Tibial artery (tissue), 4 donors: ENCODE measurements at regions not wholly inside any gene's neighbourhood (a gene's known extent, or its start where the extent isn't known, plus 50 kb on each side); places are given as distances from the start of the nearest gene placed in this dataset.

ENCODE experiments used
- DNase-seq, 2 donors: peaks; one replicate each; pipeline ENCODE4 v3.0.0-alpha.2; 2019
- H3K27ac ChIP-seq, 2 donors: fragments of 200-600 bp; sonication (generic) in 1 of 2; 1 replicate in 1 of 2; 2 replicates in 1 of 2; pipeline ENCODE4 v1.5.1; 2018 to 2019; ENCODE audit warnings: mild to moderate bottlenecking in 1 of 2
- H3K27me3 ChIP-seq, 2 donors: fragments of 200-600 bp; sonication (generic) in 1 of 2; one replicate each; pipeline versions ENCODE4 v1.5.1 to v1.6.0; 2016 to 2019
- H3K36me3 ChIP-seq, 3 donors: fragments of 200-600 bp; sonication (generic) in 2 of 3; one replicate each; pipeline ENCODE4 v1.5.1; 2016 to 2019; ENCODE audit warnings: mild to moderate bottlenecking in 2 of 3
- H3K4me1 ChIP-seq, 4 donors: fragments of 200-600 bp; sonication (generic) in 2 of 4; 1 replicate in 3 of 4; 2 replicates in 1 of 4; pipeline ENCODE4 v1.5.1; 2016 to 2019
- H3K4me3 ChIP-seq, 2 donors: fragments of 200-600 bp; sonication (generic) in 1 of 2; 1 replicate in 1 of 2; 2 replicates in 1 of 2; pipeline ENCODE4 v1.5.1; 2018 to 2019; ENCODE audit warnings: mild to moderate bottlenecking in 2 of 2
- H3K9me3 ChIP-seq, 3 donors: fragments of 200-600 bp; sonication (generic) in 1 of 3; one replicate each; pipeline ENCODE4 v1.5.1; 2016 to 2019
- CTCF ChIP-seq, 2 experiments: fragments of 200-600 bp in 1 of 2; fragments of 450-650 bp in 1 of 2; IDR thresholded peaks; one replicate each; pipeline ENCODE4 v1.5.1; 2017 to 2019; ENCODE audit warnings: antibody characterized with exemption in 2 of 2, mild to moderate bottlenecking in 1 of 2, moderate library complexity in 1 of 2
- intact Hi-C: fragments of 100-400 bp; cut with DNase I; formaldehyde crosslinking; loops from one replicate; pipeline ENCODE4 v1.15.0; 2023; ENCODE audit warnings: low total_unique reads

- intact Hi-C loops = no loop called here
- H3K27ac ChIP-seq = no peak overlapping the region
- H3K27me3 ChIP-seq = no peaks in the 10 kb centered on the region
- H3K36me3 ChIP-seq = no peaks in the 10 kb centered on the region
- H3K9me3 ChIP-seq = no peaks in the 10 kb centered on the region
- H3K4me1 ChIP-seq = no peaks in the 10 kb centered on the region
- no peak overlapping the region for H3K4me3 ChIP-seq
- no peak for TF ChIP-seq CTCF (IDR thresholded peaks at IDR 0.05)
- no peak for DNase-seq
Observed at GRCh38 chr7:153445641-153446040, 606.6 kb upstream of the DPP6 start.

- Histone ChIP-seq H3K9me3 (no peaks in the 10 kb centered on the region), H3K36me3 (no peaks in the 10 kb centered on the region), H3K4me1 (no peaks in the 10 kb centered on the region), H3K27ac (no peak overlapping the region), H3K4me3 (no peak overlapping the region), H3K27me3 (no peaks in the 10 kb centered on the region)
- intact Hi-C loops = no loop called here
- no peak for DNase-seq
- TF ChIP-seq CTCF (IDR thresholded peaks at IDR 0.05) = no peak
Observed at GRCh38 chr7:153446490-153446889, 605.7 kb upstream of the DPP6 start.

- intact Hi-C loops = no loop called here
- H3K4me1 ChIP-seq = no peaks in the 10 kb centered on the region
- H3K4me3 ChIP-seq = no peak overlapping the region
- no peak for DNase-seq
- H3K27me3 ChIP-seq = no peaks in the 10 kb centered on the region
- H3K27ac ChIP-seq = no peak overlapping the region
- no peaks in the 10 kb centered on the region for H3K36me3 ChIP-seq
- no peaks in the 10 kb centered on the region for H3K9me3 ChIP-seq
- TF ChIP-seq CTCF (IDR thresholded peaks at IDR 0.05) = no peak
Observed at GRCh38 chr7:153447011-153447410, 605.2 kb upstream of the DPP6 start.

GRCh38 chr7:153452661-153453060 is 599.5 kb upstream of the DPP6 start:
- intact Hi-C loops = no loop called here
- no peak for DNase-seq

GRCh38 chr7:153454306-153454705 is 597.9 kb upstream of the DPP6 start:
- Histone ChIP-seq H3K27me3 (no peaks in the 10 kb centered on the region), H3K9me3 (no peaks in the 10 kb centered on the region), H3K4me3 (no peak overlapping the region), H3K4me1 (no peaks in the 10 kb centered on the region), H3K27ac (no peak overlapping the region), H3K36me3 (no peaks in the 10 kb centered on the region)
- no peak for TF ChIP-seq CTCF (IDR thresholded peaks at IDR 0.05)
- DNase-seq = no peak
- intact Hi-C loops = no loop called here

More at GRCh38 chr7:153452661-153453060, 599.5 kb upstream of the DPP6 start:
- Histone ChIP-seq H3K9me3 (no peaks in the 10 kb centered on the region), H3K4me1 (no peaks in the 10 kb centered on the region), H3K4me3 (no peak overlapping the region), H3K27me3 (no peaks in the 10 kb centered on the region), H3K27ac (no peak overlapping the region), H3K36me3 (no peaks in the 10 kb centered on the region)
- TF ChIP-seq CTCF (IDR thresholded peaks at IDR 0.05) = no peak

- Histone ChIP-seq H3K36me3 (no peaks in the 10 kb centered on the region), H3K9me3 (no peaks in the 10 kb centered on the region), H3K27ac (no peak overlapping the region), H3K4me3 (no peak overlapping the region), H3K4me1 (no peaks in the 10 kb centered on the region), H3K27me3 (no peaks in the 10 kb centered on the region)
- no peak for TF ChIP-seq CTCF (IDR thresholded peaks at IDR 0.05)
- DNase-seq = no peak
- intact Hi-C loops = no loop called here
Observed at GRCh38 chr7:153457746-153458145, 594.5 kb upstream of the DPP6 start.
